ENCODE measurements at regions not wholly inside any gene's neighbourhood (a gene's known extent, or its start where the extent isn't known, plus 50 kb on each side); places are given as distances from the start of the nearest gene placed in this dataset.

GRCh38 chr14:62604524-62604923 is 440.7 kb downstream of the KCNH5 start:
- no peak overlapping the region for H3K9ac ChIP-seq (ENCODE audit: extremely low read depth, insufficient read length, low read length)
- H3K23ac ChIP-seq (ENCODE audit: insufficient read length, low read depth, low read length), result no peak overlapping the region
- H2AK5ac ChIP-seq (ENCODE audit: insufficient read length, low read length), result no peak overlapping the region
- no peak overlapping the region for H2BK12ac ChIP-seq (ENCODE audit: insufficient read length, low read depth, low read length)
- Mint-ChIP-seq H3K27ac (no peak overlapping the region), H3K4me3 (no peak overlapping the region), H3K27me3 (ENCODE audit: low read depth) (no peaks in the 10 kb centered on the region), H3K4me1 (peaks cover 5 to 7% of the 10 kb centered on the region in 2 experiments; a peak in 3 of 4 replicates), H3K36me3 (ENCODE audit: insufficient read depth in 1 of 3, low read depth in 3 of 3) (no peaks in the 10 kb centered on the region; a peak in 2 of 7 replicates), H3K9me3 (no peaks in the 10 kb centered on the region; a peak in 1 of 5 replicates)
- no peaks in the 10 kb centered on the region for H3K9me3 ChIP-seq (ENCODE audit: control insufficient read depth, low read depth, low read length)
- no peak overlapping the region for H3K56ac ChIP-seq (ENCODE audit: insufficient read length, low read depth, low read length)
- no peak overlapping the region for H2BK5ac ChIP-seq (ENCODE audit: insufficient read length, low read length)
- H4K5ac ChIP-seq (ENCODE audit: insufficient read length, low read depth, low read length), result no peak overlapping the region
- DNase-seq, result no peak
- H4K8ac ChIP-seq (replicated peaks; ENCODE audit: insufficient read length, low read depth, low read length), result no peak overlapping the region
- no peaks in the 10 kb centered on the region for H3K4me1 ChIP-seq (ENCODE audit: insufficient read depth, low read length)
- WGBS (ENCODE audit: extremely low coverage, insufficient read length, low lambda C conversion rate), result no CpG with 5 or more reads among the region's 2 CpGs
- H3K4me2 ChIP-seq (ENCODE audit: insufficient read depth, insufficient read length, low read length), result no peak overlapping the region
- no peak overlapping the region for H3K27ac ChIP-seq (ENCODE audit: insufficient read length, low read depth, low read length)
- no peak overlapping the region for H2AFZ ChIP-seq (ENCODE audit: low read length)
- no peak overlapping the region for H2BK120ac ChIP-seq (ENCODE audit: low read depth, low read length, poor library complexity, severe bottlenecking)
- H3T11ph ChIP-seq (ENCODE audit: low read length), result no peak overlapping the region
- H4K20me1 ChIP-seq (ENCODE audit: control insufficient read depth, insufficient read depth, insufficient read length), result no peaks in the 10 kb centered on the region
- H3K23me2 ChIP-seq (ENCODE audit: insufficient read length, low read depth, low read length, poor library complexity, severe bottlenecking), result no peaks in the 10 kb centered on the region
- no peaks in the 10 kb centered on the region for H3K79me2 ChIP-seq (ENCODE audit: insufficient read depth, low read length)
- H3K27me3 ChIP-seq (ENCODE audit: insufficient read depth, low read length), result no peaks in the 10 kb centered on the region
- TF ChIP-seq CTCF (conservative IDR thresholded peaks at IDR 0.05), result no peak
- H3K14ac ChIP-seq (ENCODE audit: insufficient read depth, low read length), result no peak overlapping the region
- no peaks in the 10 kb centered on the region for H3K79me1 ChIP-seq (ENCODE audit: insufficient read depth, low read depth, low read length, poor library complexity, severe bottlenecking)
- H3K18ac ChIP-seq (ENCODE audit: insufficient read length, low read depth, low read length), result no peak overlapping the region
- H4K91ac ChIP-seq (ENCODE audit: insufficient read length, low read depth, low read length), result no peak overlapping the region
- no peak overlapping the region for H3K4ac ChIP-seq (ENCODE audit: low read depth, low read length)
- no peak overlapping the region for H2BK15ac ChIP-seq (ENCODE audit: low read depth, low read length)
- H2BK20ac ChIP-seq (ENCODE audit: low read depth, low read length, poor library complexity, severe bottlenecking), result no peak overlapping the region

All from H9 (cell line).